Stimulated activated naive B cell treated with anti-CD40 and anti-IgM and Interleukin-4, amounts not matched to agents 10 μg/mL and 1 μg/mL and 100 μg/mL, for 72 hours (primary cell): ENCODE measurements at regions not wholly inside any gene's neighbourhood (a gene's known extent, or its start where the extent isn't known, plus 50 kb on each side); places are given as distances from the start of the nearest gene placed in this dataset.

ENCODE experiments used
- ATAC-seq, 2 donors: fragments of 150-1000 bp; cut with Tn5 transposase; replicated peaks; 2 replicates each; pipeline ENCODE4 v1.10.0; 2021; ENCODE audit warnings: moderate library complexity in 1 of 2
- DNase-seq: peaks from one replicate; pipeline ENCODE4 v3.0.0; 2021
- H3K27ac Mint-ChIP-seq: one replicate; pipeline ENCODE4 v1.8.0; 2022; ENCODE audit warnings: mild to moderate bottlenecking, mixed read lengths
- H3K27me3 Mint-ChIP-seq, 2 donors: one replicate each; pipeline ENCODE4 v1.8.0; 2022; ENCODE audit warnings: mixed read lengths in 2 of 2
- H3K36me3 Mint-ChIP-seq, 2 donors: one replicate each; pipeline ENCODE4 v1.8.0; 2022; ENCODE audit warnings: mixed read lengths in 2 of 2, mild to moderate bottlenecking in 1 of 2
- H3K4me1 Mint-ChIP-seq, 2 donors: one replicate each; pipeline ENCODE4 v1.8.0; 2022; ENCODE audit warnings: mixed read lengths in 2 of 2, mild to moderate bottlenecking in 1 of 2
- H3K4me3 Mint-ChIP-seq, 2 donors: one replicate each; pipeline ENCODE4 v1.8.0; 2022; ENCODE audit warnings: mild to moderate bottlenecking in 2 of 2, mixed read lengths in 2 of 2, moderate library complexity in 1 of 2
- H3K9me3 Mint-ChIP-seq, 2 donors: one replicate each; pipeline ENCODE4 v1.8.0; 2022; ENCODE audit warnings: mixed read lengths in 2 of 2, mild to moderate bottlenecking in 1 of 2

- no peaks in the 10 kb centered on the region for H3K9me3 Mint-ChIP-seq
- H3K27me3 Mint-ChIP-seq, result peaks cover 0 to 4% of the 10 kb centered on the region in 2 donors
- DNase-seq (no peak), ATAC-seq (no peak)
- H3K4me3 Mint-ChIP-seq, result no peak overlapping the region
- peak overlapping the region; percentile 38 for H3K27ac Mint-ChIP-seq
- H3K36me3 Mint-ChIP-seq, result no peaks in the 10 kb centered on the region
- peaks cover 0 to 5% of the 10 kb centered on the region in 2 donors for H3K4me1 Mint-ChIP-seq
Observed at GRCh38 chr18:64201781-64202180, 52.9 kb upstream of the LINC00305 start.

- H3K4me3 Mint-ChIP-seq, result no peak overlapping the region
- H3K9me3 Mint-ChIP-seq, result no peaks in the 10 kb centered on the region
- no peak overlapping the region for H3K27ac Mint-ChIP-seq
- ATAC-seq, result no peak
- H3K36me3 Mint-ChIP-seq, result no peaks in the 10 kb centered on the region
- no peak for DNase-seq
- H3K27me3 Mint-ChIP-seq, result no peaks in the 10 kb centered on the region
- H3K4me1 Mint-ChIP-seq, result peaks cover 0 to 5% of the 10 kb centered on the region in 2 donors
Observed at GRCh38 chr18:64199581-64199980, 50.7 kb upstream of the LINC00305 start.
